Brain microvascular endothelial cell (primary cell): ENCODE measurements at regions not wholly inside any gene's neighbourhood (a gene's known extent, or its start where the extent isn't known, plus 50 kb on each side); places are given as distances from the start of the nearest gene placed in this dataset.
A peak's percentile ranks its signal among the peaks of the same experiment; 100 is the strongest.

Experiments used
- DNase-seq: peaks from one replicate; pipeline ENCODE4 v3.0.0-alpha.2; 2020
- H3K27ac ChIP-seq: fragments of 250-450 bp; sonication (Bioruptor Pico); 2 replicates; pipeline ENCODE4 v1.5.1; 2020; ENCODE audit warnings: mild to moderate bottlenecking, moderate library complexity
- H3K27me3 ChIP-seq: fragments of 250-450 bp; sonication (Bioruptor Pico); replicated peaks from 2 replicates; pipeline ENCODE4 v1.5.1; 2020; ENCODE audit warnings: mild to moderate bottlenecking
- H3K36me3 ChIP-seq: fragments of 250-450 bp; sonication (Bioruptor Pico); replicated peaks from 2 replicates; pipeline ENCODE4 v1.5.1; 2020; ENCODE audit warnings: mild to moderate bottlenecking
- H3K4me3 ChIP-seq: 2 replicates; pipeline ENCODE4 v1.5.1; 2011; ENCODE audit warnings: low read depth, mild to moderate bottlenecking, control low read depth, low read length, moderate library complexity
- CTCF ChIP-seq: IDR thresholded peaks from 2 replicates; pipeline ENCODE4 v1.5.1; 2011; ENCODE audit warnings: low read depth, mild to moderate bottlenecking, moderate library complexity, low read length, control low read depth, inconsistent platforms; ENCODE audit errors: missing control alignments
- in situ Hi-C: cut with HindIII; loops from 2 replicates; pipeline ENCODE4 v1.10.0; 2017; ENCODE audit warnings: low sequenced_read_pairs, low pct_ligation_motif_present

- DNase-seq = no peak
- Histone ChIP-seq H3K4me3 (no peak overlapping the region), H3K27ac (no peak overlapping the region), H3K36me3 (no peaks in the 10 kb centered on the region), H3K27me3 (no peaks in the 10 kb centered on the region)
- in situ Hi-C loops = no loop called here
- no peak for TF ChIP-seq CTCF
Observed at GRCh38 chr16:51869176-51869575, 677.8 kb downstream of the TOX3 start.

DNA sequence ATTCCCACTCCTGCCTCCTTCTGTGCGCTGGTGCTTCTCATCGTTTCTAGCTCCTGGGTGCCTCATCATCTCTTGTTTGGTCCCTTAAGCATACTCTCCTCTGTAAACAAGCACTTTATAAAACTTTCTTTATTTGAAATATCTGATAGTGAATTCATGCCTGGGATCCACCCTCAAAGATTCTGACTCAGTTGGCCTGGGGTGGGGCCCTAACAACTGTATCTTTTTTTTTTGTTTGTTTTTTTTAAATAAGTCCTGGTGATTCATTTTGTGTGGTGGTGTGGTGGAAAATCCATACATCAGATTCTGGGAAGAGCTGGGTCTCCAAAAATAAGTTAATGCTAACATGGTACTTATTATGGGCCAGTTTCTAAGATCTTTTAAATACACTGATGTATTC is 678.3 kb downstream of the TOX3 start:
- no peak for TF ChIP-seq CTCF
- no peak overlapping the region for H3K4me3 ChIP-seq

GRCh38 chr16:51867386-51868065 is 679.4 kb downstream of the TOX3 start:
- Histone ChIP-seq H3K4me3 (no peak overlapping the region), H3K27me3 (no peaks in the 10 kb centered on the region), H3K27ac (no peak overlapping the region), H3K36me3 (no peaks in the 10 kb centered on the region)
- in situ Hi-C loops = no loop called here
- no peak for TF ChIP-seq CTCF
- no peak for DNase-seq

More for the DNA sequence above, 678.3 kb downstream of the TOX3 start:
- no peak for DNase-seq
- no peaks in the 10 kb centered on the region for H3K27me3 ChIP-seq
- no peak overlapping the region for H3K27ac ChIP-seq
- in situ Hi-C loops = no loop called here
- H3K36me3 ChIP-seq = no peaks in the 10 kb centered on the region

DNA sequence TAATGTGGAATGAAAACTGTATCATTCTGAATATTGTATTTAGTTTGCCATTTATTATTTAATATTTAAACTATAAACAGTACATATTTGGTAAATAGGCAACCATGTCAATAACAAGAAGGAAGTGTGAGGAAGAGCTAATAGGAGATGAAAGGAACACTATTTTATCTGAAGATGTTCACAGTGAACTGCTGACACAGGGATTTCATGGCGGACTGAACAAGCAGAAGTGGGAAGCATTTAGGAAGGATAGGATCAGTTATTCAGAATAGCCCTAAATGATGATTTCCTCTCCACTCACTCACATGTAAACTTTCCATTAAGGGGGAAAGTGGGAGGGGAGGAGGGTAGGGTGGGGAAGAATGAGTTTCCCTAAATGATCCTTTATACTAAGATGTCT is 682.4 kb downstream of the TOX3 start:
- H3K4me3 ChIP-seq = no peak overlapping the region
- DNase-seq = no peak
- H3K27me3 ChIP-seq = no peaks in the 10 kb centered on the region
- H3K27ac ChIP-seq = no peak overlapping the region
- in situ Hi-C loops = no loop called here
- no peak for TF ChIP-seq CTCF
- no peaks in the 10 kb centered on the region for H3K36me3 ChIP-seq

DNA sequence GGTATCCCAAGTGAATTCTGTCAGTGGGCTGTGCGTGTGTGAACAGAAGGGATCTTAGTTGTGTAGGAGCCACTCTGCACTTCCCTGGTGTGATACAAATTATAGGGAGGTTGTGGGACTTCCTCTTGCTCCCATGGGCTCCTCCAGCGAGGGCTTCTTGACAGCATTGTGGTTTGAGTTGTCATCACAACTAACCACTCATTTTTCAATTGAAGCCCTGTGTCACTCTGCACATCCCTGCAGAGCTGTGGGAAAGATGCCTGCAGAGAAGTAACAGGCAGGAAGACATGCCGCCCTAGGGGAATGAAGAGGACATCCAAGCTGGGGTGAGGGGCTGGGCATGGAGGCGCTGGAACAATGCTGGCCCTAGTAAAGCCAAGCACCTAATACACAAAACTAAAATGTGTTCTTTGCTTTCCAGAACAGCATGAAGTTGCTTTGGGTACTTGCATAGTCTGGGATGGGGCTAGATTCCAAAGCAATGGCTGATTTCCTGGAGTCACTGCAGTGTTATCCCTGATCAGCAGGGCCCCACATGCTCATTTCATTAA is 692.5 kb downstream of the TOX3 start:
- TF ChIP-seq CTCF = no peak
- no peaks in the 10 kb centered on the region for H3K27me3 ChIP-seq
- peak; percentile 27 for DNase-seq
- in situ Hi-C loops = no loop called here
- H3K27ac ChIP-seq = no peak overlapping the region
- no peak overlapping the region for H3K4me3 ChIP-seq
- H3K36me3 ChIP-seq = no peaks in the 10 kb centered on the region

- Histone ChIP-seq H3K27ac (no peak overlapping the region), H3K4me3 (no peak overlapping the region), H3K27me3 (no peaks in the 10 kb centered on the region), H3K36me3 (no peaks in the 10 kb centered on the region)
- in situ Hi-C loops = no loop called here
- TF ChIP-seq CTCF = no peak
- DNase-seq = no peak
Observed at GRCh38 chr16:51853586-51853985, 693.4 kb downstream of the TOX3 start.
